HFFc6 (cell line): ENCODE measurements at regions not wholly inside any gene's neighbourhood (a gene's known extent, or its start where the extent isn't known, plus 50 kb on each side); places are given as distances from the start of the nearest gene placed in this dataset.

Experiments
- DNase-seq: peaks from one replicate; pipeline ENCODE4 v3.0.0-alpha.2; 2018
- H3K27ac Mint-ChIP-seq: 2 replicates; pipeline ENCODE4 v1.8.0; 2020; ENCODE audit warnings: mild to moderate bottlenecking, mixed read lengths
- H3K27me3 Mint-ChIP-seq: 2 replicates; pipeline ENCODE4 v1.8.0; 2021; ENCODE audit warnings: mild to moderate bottlenecking, moderate library complexity, mixed read lengths; ENCODE audit not compliant: insufficient read depth
- H3K36me3 Mint-ChIP-seq: 2 replicates; pipeline ENCODE4 v1.8.0; 2021; ENCODE audit warnings: low read depth, mixed read lengths
- H3K4me1 Mint-ChIP-seq: 2 replicates; pipeline ENCODE4 v1.8.0; 2020; ENCODE audit warnings: low read depth, mixed read lengths
- H3K4me3 Mint-ChIP-seq: 2 replicates; pipeline ENCODE4 v1.8.0; 2020; ENCODE audit warnings: mild to moderate bottlenecking, moderate library complexity, mixed read lengths
- H3K9me3 Mint-ChIP-seq: 2 replicates; pipeline ENCODE4 v1.8.0; 2020; ENCODE audit warnings: mild to moderate bottlenecking, mixed read lengths
- CTCF ChIP-seq: fragments of 200-600 bp; sonication (generic); IDR thresholded peaks from 2 replicates; pipeline ENCODE4 v1.5.0; 2021; ENCODE audit warnings: antibody characterized with exemption, mild to moderate bottlenecking

DNA sequence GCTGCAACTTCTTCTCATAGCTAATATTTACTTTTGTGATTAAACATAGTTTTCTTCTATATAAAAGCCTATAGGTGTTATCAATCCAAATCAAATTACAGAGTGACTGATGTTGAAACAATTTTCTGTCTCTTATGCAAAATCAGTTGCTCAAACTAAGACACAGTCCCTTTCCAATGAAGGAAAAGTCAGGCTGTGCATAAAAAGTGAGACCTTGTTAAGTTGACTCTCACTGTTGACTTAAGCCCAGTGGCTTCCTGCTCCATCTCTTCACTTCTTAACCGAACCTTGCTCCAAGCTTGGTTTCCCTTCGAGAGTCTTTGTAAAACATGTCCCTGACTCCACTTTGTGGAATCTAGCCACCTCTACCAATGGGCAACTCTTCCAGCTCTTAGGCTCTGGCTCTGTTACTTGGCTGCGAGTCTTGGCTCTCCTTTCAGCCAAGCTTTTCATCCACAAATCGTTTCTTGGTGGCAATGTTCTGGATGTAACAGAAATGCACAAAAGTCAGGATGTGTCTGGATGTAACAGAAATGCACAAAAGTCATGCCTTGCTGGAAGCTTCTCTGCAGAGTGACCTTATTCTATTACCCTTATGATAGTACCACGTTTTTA, 118.9 kb downstream of the LIG4 start:
- no peak for DNase-seq
- Mint-ChIP-seq H3K27ac (no peak overlapping the region), H3K4me3 (no peak overlapping the region), H3K36me3 (no peaks in the 10 kb centered on the region), H3K9me3 (peaks cover 38% of the 10 kb centered on the region), H3K4me1 (no peaks in the 10 kb centered on the region), H3K27me3 (no peaks in the 10 kb centered on the region)
- no peak for TF ChIP-seq CTCF

- no peak for TF ChIP-seq CTCF
- H3K27ac Mint-ChIP-seq = no peak overlapping the region
These were observed 120.3 kb downstream of the LIG4 start for GRCh38 chr13:108095036-108095435.

GRCh38 chr13:108093616-108094015, 121.7 kb downstream of the LIG4 start:
- no peak overlapping the region for H3K27ac Mint-ChIP-seq
- no peak for DNase-seq
- no peaks in the 10 kb centered on the region for H3K4me1 Mint-ChIP-seq
- H3K4me3 Mint-ChIP-seq = no peak overlapping the region
- H3K36me3 Mint-ChIP-seq = no peaks in the 10 kb centered on the region
- H3K9me3 Mint-ChIP-seq = peaks cover 39% of the 10 kb centered on the region
- no peak for TF ChIP-seq CTCF
- no peaks in the 10 kb centered on the region for H3K27me3 Mint-ChIP-seq

More at GRCh38 chr13:108095036-108095435, 120.3 kb downstream of the LIG4 start:
- no peak for DNase-seq
- H3K36me3 Mint-ChIP-seq = no peaks in the 10 kb centered on the region
- H3K9me3 Mint-ChIP-seq = peaks cover 43% of the 10 kb centered on the region
- no peak overlapping the region for H3K4me3 Mint-ChIP-seq
- H3K27me3 Mint-ChIP-seq = no peaks in the 10 kb centered on the region
- H3K4me1 Mint-ChIP-seq = no peaks in the 10 kb centered on the region

DNA sequence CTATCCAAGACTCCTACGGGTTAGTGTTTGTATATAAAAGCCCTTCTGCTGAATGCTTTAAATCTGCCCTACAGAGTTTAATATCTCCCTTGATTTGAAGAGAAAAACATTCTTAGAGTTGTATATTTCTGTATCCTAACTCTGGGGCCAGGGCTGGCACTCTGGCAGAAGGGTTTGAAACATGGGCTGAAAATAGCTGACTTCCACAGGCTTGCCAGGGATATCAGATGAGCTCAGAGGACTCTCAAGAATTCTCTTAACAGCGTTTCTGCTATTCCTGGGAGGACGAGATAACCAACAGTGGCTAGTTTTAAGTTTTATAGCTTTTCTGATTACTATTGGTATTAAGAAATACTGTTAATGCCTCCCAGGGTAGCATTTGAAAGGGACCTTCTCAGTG, 127.5 kb downstream of the LIG4 start:
- Mint-ChIP-seq H3K27ac (no peak overlapping the region), H3K27me3 (no peaks in the 10 kb centered on the region), H3K4me3 (no peak overlapping the region), H3K36me3 (no peaks in the 10 kb centered on the region), H3K4me1 (no peaks in the 10 kb centered on the region), H3K9me3 (peaks cover 28% of the 10 kb centered on the region)
- no peak for TF ChIP-seq CTCF
- DNase-seq = no peak

GRCh38 chr13:108086678-108087077, 128.7 kb downstream of the LIG4 start:
- peaks cover 24% of the 10 kb centered on the region for H3K9me3 Mint-ChIP-seq
- no peak overlapping the region for H3K4me3 Mint-ChIP-seq
- DNase-seq = no peak
- no peaks in the 10 kb centered on the region for H3K4me1 Mint-ChIP-seq
- H3K36me3 Mint-ChIP-seq = no peaks in the 10 kb centered on the region
- no peak overlapping the region for H3K27ac Mint-ChIP-seq
- TF ChIP-seq CTCF = no peak
- H3K27me3 Mint-ChIP-seq = no peaks in the 10 kb centered on the region

- H3K36me3 Mint-ChIP-seq = no peaks in the 10 kb centered on the region
These were observed 130.5 kb downstream of the LIG4 start for GRCh38 chr13:108084840-108085239.

More at GRCh38 chr13:108084840-108085239, 130.5 kb downstream of the LIG4 start:
- DNase-seq = no peak
- Mint-ChIP-seq H3K4me1 (no peaks in the 10 kb centered on the region), H3K27ac (no peak overlapping the region), H3K9me3 (peaks cover 21% of the 10 kb centered on the region), H3K4me3 (no peak overlapping the region), H3K27me3 (no peaks in the 10 kb centered on the region)
- no peak for TF ChIP-seq CTCF
